GM23248 (cell line): ENCODE measurements at regions not wholly inside any gene's neighbourhood (a gene's known extent, or its start where the extent isn't known, plus 50 kb on each side); places are given as distances from the start of the nearest gene placed in this dataset.

Experiments used
- DNase-seq: peaks from one replicate; pipeline ENCODE4 v3.0.0-alpha.2; 2015
- H2AFZ ChIP-seq: fragments of 200-600 bp; sonication (generic); 2 replicates; pipeline ENCODE4 v1.6.1; 2016; ENCODE audit warnings: antibody characterized with exemption
- H3F3A ChIP-seq: fragments of 200-600 bp; sonication (generic); 2 replicates; pipeline ENCODE4 v1.6.1; 2016; ENCODE audit warnings: mild to moderate bottlenecking, antibody characterized with exemption, mixed run types; ENCODE audit not compliant: insufficient read depth
- H3K27ac ChIP-seq: fragments of 200-600 bp; sonication (generic); 2 replicates; pipeline ENCODE4 v1.5.1; 2016; ENCODE audit warnings: mild to moderate bottlenecking
- H3K27me3 ChIP-seq: fragments of 200-600 bp; sonication (generic); replicated peaks from 2 replicates; pipeline ENCODE4 v1.6.1; 2016; ENCODE audit warnings: mild to moderate bottlenecking; ENCODE audit not compliant: insufficient read depth
- H3K36me3 ChIP-seq: fragments of 200-600 bp; sonication (generic); 2 replicates; pipeline ENCODE4 v1.6.1; 2016; ENCODE audit warnings: low read depth, mild to moderate bottlenecking
- H3K4me1 ChIP-seq: fragments of 200-600 bp; sonication (generic); 2 replicates; pipeline ENCODE4 v1.6.1; 2016; ENCODE audit warnings: mild to moderate bottlenecking; ENCODE audit not compliant: insufficient read depth
- H3K4me2 ChIP-seq: fragments of 200-600 bp; sonication (generic); one replicate; pipeline ENCODE4 v1.6.1; 2016; ENCODE audit warnings: mild to moderate bottlenecking; ENCODE audit not compliant: unreplicated experiment
- H3K4me3 ChIP-seq: fragments of 200-600 bp; sonication (generic); 2 replicates; pipeline ENCODE4 v1.5.1; 2016; ENCODE audit warnings: mild to moderate bottlenecking
- H3K79me2 ChIP-seq: fragments of 200-600 bp; sonication (generic); 2 replicates; pipeline ENCODE4 v1.6.1; 2016; ENCODE audit warnings: mild to moderate bottlenecking; ENCODE audit not compliant: insufficient read depth
- H3K9ac ChIP-seq: fragments of 200-600 bp; sonication (generic); 2 replicates; pipeline ENCODE4 v1.6.1; 2016; ENCODE audit warnings: mild to moderate bottlenecking
- H3K9me2 ChIP-seq: fragments of 200-600 bp; sonication (generic); 2 replicates; pipeline ENCODE4 v1.6.1; 2016; ENCODE audit warnings: mixed run types, mild to moderate bottlenecking, moderate library complexity; ENCODE audit not compliant: insufficient read depth
- H3K9me3 ChIP-seq: fragments of 200-600 bp; sonication (generic); one replicate; pipeline ENCODE4 v1.6.1; 2017; ENCODE audit warnings: low read depth
- H4K20me1 ChIP-seq: fragments of 200-600 bp; sonication (generic); 2 replicates; pipeline ENCODE4 v1.6.0; 2016; ENCODE audit not compliant: insufficient read depth
- EZH2 ChIP-seq: fragments of 200-600 bp; sonication (generic); IDR thresholded peaks from 2 replicates; pipeline ENCODE4 v1.6.1; 2018; ENCODE audit warnings: antibody characterized with exemption, mild to moderate bottlenecking; ENCODE audit not compliant: insufficient read depth, poor library complexity, severe bottlenecking
- EZH2phosphoT487 ChIP-seq: fragments of 200-600 bp; sonication (generic); IDR thresholded peaks from 2 replicates; pipeline ENCODE4 v1.6.1; 2018; ENCODE audit warnings: antibody characterized with exemption, moderate library complexity, mild to moderate bottlenecking, low read depth; ENCODE audit not compliant: insufficient read depth
- WGBS, 2 experiments: methylation state at CpG; one replicate each; pipeline ENCODE4 v1.1.6; 2015 to 2017; ENCODE audit warnings: low lambda C conversion rate in 2 of 2, low coverage in 1 of 2; ENCODE audit errors: missing lambda C conversion rate in 2 of 2; 5-methylcytosine and 5-hydroxymethylcytosine counted together
- in situ Hi-C: fragments of 300-500 bp; cut with MboI; formaldehyde crosslinking; loops from 2 replicates; pipeline ENCODE4 v1.15.0; 2020

- Histone ChIP-seq H2AFZ (no peak overlapping the region), H3K36me3 (no peaks in the 10 kb centered on the region), H3K79me2 (no peaks in the 10 kb centered on the region), H3K9ac (no peak overlapping the region), H3K4me2 (no peak overlapping the region), H3K9me3 (no peaks in the 10 kb centered on the region), H3K4me1 (no peaks in the 10 kb centered on the region), H3K27ac (no peak overlapping the region), H3K4me3 (no peak overlapping the region), H3F3A (no peaks in the 10 kb centered on the region), H3K9me2 (no peaks in the 10 kb centered on the region), H4K20me1 (no peaks in the 10 kb centered on the region), H3K27me3 (no peaks in the 10 kb centered on the region)
- TF ChIP-seq EZH2phosphoT487 (no peak), EZH2 (no peak)
- no peak for DNase-seq
- in situ Hi-C loops, result no loop called here
These were observed 251.4 kb upstream of the SAMSN1 start for GRCh38 chr21:14797543-14797942.

GRCh38 chr21:14787312-14787711 is 241.2 kb upstream of the SAMSN1 start:
- Histone ChIP-seq H3K79me2 (no peaks in the 10 kb centered on the region), H4K20me1 (no peaks in the 10 kb centered on the region), H3K27me3 (no peaks in the 10 kb centered on the region), H3K36me3 (no peaks in the 10 kb centered on the region), H3K4me2 (no peak overlapping the region), H2AFZ (no peak overlapping the region), H3F3A (no peaks in the 10 kb centered on the region), H3K9me2 (no peaks in the 10 kb centered on the region), H3K4me1 (no peaks in the 10 kb centered on the region), H3K9ac (no peak overlapping the region), H3K4me3 (no peak overlapping the region), H3K27ac (no peak overlapping the region), H3K9me3 (no peaks in the 10 kb centered on the region)
- DNase-seq, result no peak
- in situ Hi-C loops, result no loop called here
- no peak for TF ChIP-seq EZH2phosphoT487
- TF ChIP-seq EZH2, result no peak

GRCh38 chr21:14785679-14786078 is 239.6 kb upstream of the SAMSN1 start:
- Histone ChIP-seq H3K4me1 (no peaks in the 10 kb centered on the region), H3K4me3 (no peak overlapping the region), H3K36me3 (no peaks in the 10 kb centered on the region), H3K27me3 (no peaks in the 10 kb centered on the region), H2AFZ (no peak overlapping the region), H3K4me2 (no peak overlapping the region), H3K9me2 (no peaks in the 10 kb centered on the region), H3K79me2 (no peaks in the 10 kb centered on the region), H3K27ac (no peak overlapping the region), H3K9ac (no peak overlapping the region), H4K20me1 (no peaks in the 10 kb centered on the region), H3F3A (no peaks in the 10 kb centered on the region), H3K9me3 (no peaks in the 10 kb centered on the region)
- no peak for DNase-seq
- 84 to 93% methylated on average over 2 of the region's 2 CpGs for WGBS, 2 experiments
- in situ Hi-C loops, result no loop called here
- no peak for TF ChIP-seq EZH2phosphoT487

- Histone ChIP-seq H3K27ac (no peak overlapping the region), H3K4me2 (no peak overlapping the region), H2AFZ (no peak overlapping the region), H3K4me3 (no peak overlapping the region), H3K9ac (no peak overlapping the region), H3F3A (no peaks in the 10 kb centered on the region), H3K4me1 (no peaks in the 10 kb centered on the region), H3K36me3 (no peaks in the 10 kb centered on the region), H3K9me2 (no peaks in the 10 kb centered on the region), H4K20me1 (no peaks in the 10 kb centered on the region), H3K27me3 (no peaks in the 10 kb centered on the region), H3K9me3 (no peaks in the 10 kb centered on the region), H3K79me2 (no peaks in the 10 kb centered on the region)
- peak; percentile 21 for DNase-seq
- in situ Hi-C loops, result no loop called here
- TF ChIP-seq EZH2phosphoT487 (no peak), EZH2 (no peak)
- 26 to 30% methylated on average over 5 of the region's 5 CpGs for WGBS, 2 experiments
These were observed 227.7 kb upstream of the SAMSN1 start for GRCh38 chr21:14773777-14774345.

GRCh38 chr21:14771593-14771992 is 225.5 kb upstream of the SAMSN1 start:
- H3K27me3 ChIP-seq, result no peaks in the 10 kb centered on the region
- H3K4me3 ChIP-seq, result no peak overlapping the region
- no peaks in the 10 kb centered on the region for H3F3A ChIP-seq
- no peaks in the 10 kb centered on the region for H4K20me1 ChIP-seq
- no peaks in the 10 kb centered on the region for H3K9me3 ChIP-seq
- DNase-seq, result no peak
- WGBS, 2 experiments, result 13 to 14% methylated on average over 2 of the region's 2 CpGs
- no peak overlapping the region for H2AFZ ChIP-seq
- no peaks in the 10 kb centered on the region for H3K36me3 ChIP-seq
- TF ChIP-seq EZH2 (no peak), EZH2phosphoT487 (no peak)
- H3K4me1 ChIP-seq, result no peaks in the 10 kb centered on the region
- no peak overlapping the region for H3K27ac ChIP-seq
- H3K4me2 ChIP-seq, result no peak overlapping the region
- in situ Hi-C loops, result no loop called here
- H3K9me2 ChIP-seq, result no peaks in the 10 kb centered on the region
- H3K9ac ChIP-seq, result no peak overlapping the region
- H3K79me2 ChIP-seq, result no peaks in the 10 kb centered on the region
